ENCODE measurements at regions not wholly inside any gene's neighbourhood (a gene's known extent, or its start where the extent isn't known, plus 50 kb on each side); places are given as distances from the start of the nearest gene placed in this dataset.

- no peak for TF ChIP-seq FOXJ3 (CRISPR knock-in tag; IDR thresholded peaks at IDR 0.05)
- TF ChIP-seq CTCF (IDR thresholded peaks at IDR 0.05), result no peak
- TF ChIP-seq MEF2A (IDR thresholded peaks at IDR 0.05; ENCODE audit: borderline replicate concordance, low read depth), result no peak
- TF ChIP-seq POLR2AphosphoS5 (IDR thresholded peaks at IDR 0.05; ENCODE audit: low read depth, low read length), result no peak
- no peak for TF ChIP-seq NFIC (IDR thresholded peaks at IDR 0.05; ENCODE audit: borderline replicate concordance)
- TF ChIP-seq EZH2phosphoT487 (IDR thresholded peaks at IDR 0.05; ENCODE audit: borderline replicate concordance, low read depth), result no peak
Observed at GRCh38 chr15:69996321-69997160, 101.2 kb downstream of the TLE3 start.

Measured in SK-N-SH (cell line).